Activated naive CD4-positive, alpha-beta T cell treated with anti-CD3 and anti-CD28 coated beads for 36 hours (primary cell): ENCODE measurements at regions not wholly inside any gene's neighbourhood (a gene's known extent, or its start where the extent isn't known, plus 50 kb on each side); places are given as distances from the start of the nearest gene placed in this dataset.

ENCODE experiments used
- CTCF ChIA-PET: fragments of 350-600 bp; sonication (Branson Sonifier 250); formaldehyde crosslinking; loops from one replicate; lab custom pipeline; 2021; ENCODE audit warnings: antibody characterized with exemption; lab: Charles Lee
- DNase-seq: peaks from one replicate; pipeline ENCODE4 v3.0.0-alpha.2; 2020
- H3K27ac Mint-ChIP-seq: one replicate; pipeline ENCODE4 v1.8.0; 2021; ENCODE audit warnings: mild to moderate bottlenecking, mixed read lengths
- H3K27me3 Mint-ChIP-seq: one replicate; pipeline ENCODE4 v1.8.0; 2021; ENCODE audit warnings: low read depth, mixed read lengths
- H3K36me3 Mint-ChIP-seq: one replicate; pipeline ENCODE4 v1.8.0; 2021; ENCODE audit warnings: low read depth, mixed read lengths
- H3K4me1 Mint-ChIP-seq: one replicate; pipeline ENCODE4 v1.8.0; 2021; ENCODE audit warnings: low read depth, mixed read lengths
- H3K4me3 Mint-ChIP-seq: one replicate; pipeline ENCODE4 v1.8.0; 2021; ENCODE audit warnings: mild to moderate bottlenecking, moderate library complexity, mixed read lengths
- H3K9me3 Mint-ChIP-seq: one replicate; pipeline ENCODE4 v1.8.0; 2021; ENCODE audit warnings: mixed read lengths
- intact Hi-C: fragments of 100-400 bp; cut with micrococcal nuclease; formaldehyde crosslinking; loops from one replicate; pipeline ENCODE4 v1.15.1; 2023

DNA sequence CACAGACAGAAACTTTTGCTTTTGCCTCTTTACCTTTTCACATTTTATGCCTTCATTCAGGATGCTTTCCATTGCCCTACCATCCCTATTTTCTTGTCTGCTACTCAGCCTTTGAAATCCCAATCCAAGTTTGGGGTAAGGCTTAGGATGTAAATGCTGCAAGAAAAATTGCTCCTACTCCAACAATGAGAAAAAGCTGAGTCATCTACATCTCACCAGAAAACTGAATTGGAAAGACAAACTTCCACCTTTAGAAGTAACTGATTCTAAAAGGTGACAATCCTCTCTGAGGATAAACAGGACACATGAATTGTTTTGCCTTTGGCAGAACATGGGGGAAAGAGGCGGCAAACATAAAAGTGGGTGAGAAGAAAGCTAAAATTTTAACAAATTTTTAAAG lies 295.6 kb downstream of the NR2F1-AS1 start:
- no peak for DNase-seq
- CTCF ChIA-PET: interaction anchor here (0.8 kb wide), 1 partner anchor 149 kb away, joined by 4 read pairs; no protein-coding TSS in a partner anchor
- no peak overlapping the region for H3K27ac Mint-ChIP-seq
- H3K9me3 Mint-ChIP-seq: peaks cover 13% of the 10 kb centered on the region
- no peaks in the 10 kb centered on the region for H3K36me3 Mint-ChIP-seq
- no peak overlapping the region for H3K4me3 Mint-ChIP-seq
- H3K4me1 Mint-ChIP-seq: no peaks in the 10 kb centered on the region
- H3K27me3 Mint-ChIP-seq: no peaks in the 10 kb centered on the region
- intact Hi-C loops: no loop called here

DNA sequence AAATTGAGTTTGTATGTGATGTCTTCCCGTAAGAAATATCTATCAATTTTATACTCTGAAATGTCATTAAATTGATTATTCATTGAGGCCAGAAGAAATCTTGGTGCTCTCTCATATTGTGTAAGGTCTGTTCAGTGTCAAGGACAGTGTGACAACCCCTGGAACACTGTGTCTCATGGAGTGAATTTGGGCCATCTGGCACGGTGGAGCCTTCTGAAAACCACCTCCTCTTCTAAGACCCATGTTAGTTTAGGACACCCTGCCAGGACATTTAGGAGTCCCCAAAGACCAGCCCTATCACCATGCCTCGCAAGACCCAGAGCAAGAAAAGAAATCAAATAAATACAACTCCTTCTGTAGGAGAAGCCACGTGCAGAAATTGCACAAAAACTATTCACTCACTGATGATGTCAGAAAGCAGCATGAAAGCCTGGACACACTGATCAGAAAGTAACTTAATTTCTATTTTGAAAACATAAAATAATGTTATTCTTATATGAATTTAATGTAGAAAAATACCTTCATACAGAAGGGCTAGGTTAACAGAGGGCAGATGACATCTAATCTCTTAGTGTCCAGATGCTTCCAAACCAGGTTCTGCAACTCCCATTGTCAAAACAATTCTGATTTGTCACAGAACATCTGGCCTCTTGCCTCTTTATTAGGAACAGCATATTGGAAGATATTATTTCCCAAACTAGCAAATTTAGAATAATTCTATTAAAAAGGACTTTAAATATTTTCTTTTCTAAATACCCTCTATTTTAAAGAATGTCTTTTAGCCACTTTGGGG lies 298.8 kb downstream of the NR2F1-AS1 start:
- H3K4me1 Mint-ChIP-seq: no peaks in the 10 kb centered on the region
- no peak overlapping the region for H3K4me3 Mint-ChIP-seq
- intact Hi-C loops: no loop called here
- H3K27me3 Mint-ChIP-seq: no peaks in the 10 kb centered on the region
- CTCF ChIA-PET: no interaction called here
- DNase-seq: no peak
- H3K9me3 Mint-ChIP-seq: peaks cover 11% of the 10 kb centered on the region
- H3K36me3 Mint-ChIP-seq: no peaks in the 10 kb centered on the region
- H3K27ac Mint-ChIP-seq: no peak overlapping the region

DNA sequence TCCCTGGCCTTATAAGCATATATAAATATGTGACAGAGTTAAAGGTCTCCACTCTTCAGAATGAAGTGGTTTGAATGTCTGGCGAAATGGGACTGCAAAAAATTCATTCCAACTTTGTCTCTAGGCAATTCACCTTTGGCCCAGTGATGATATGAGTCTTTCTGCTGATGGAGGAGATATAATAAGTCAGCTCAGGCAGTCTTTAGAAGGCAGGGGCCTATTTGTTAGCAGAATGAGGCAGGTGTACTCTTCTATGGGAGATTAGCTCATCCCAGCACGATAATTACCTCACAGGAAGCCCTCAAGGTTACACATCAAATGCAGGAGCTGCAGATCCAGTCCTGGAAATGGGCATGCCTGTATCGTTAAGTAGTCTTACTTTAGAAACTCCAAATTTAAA lies 300.5 kb downstream of the NR2F1-AS1 start:
- Mint-ChIP-seq H3K27ac (no peak overlapping the region), H3K4me1 (no peaks in the 10 kb centered on the region), H3K4me3 (no peak overlapping the region), H3K9me3 (no peaks in the 10 kb centered on the region), H3K36me3 (no peaks in the 10 kb centered on the region), H3K27me3 (no peaks in the 10 kb centered on the region)
- CTCF ChIA-PET: no interaction called here
- no peak for DNase-seq
- intact Hi-C loops: no loop called here

DNA sequence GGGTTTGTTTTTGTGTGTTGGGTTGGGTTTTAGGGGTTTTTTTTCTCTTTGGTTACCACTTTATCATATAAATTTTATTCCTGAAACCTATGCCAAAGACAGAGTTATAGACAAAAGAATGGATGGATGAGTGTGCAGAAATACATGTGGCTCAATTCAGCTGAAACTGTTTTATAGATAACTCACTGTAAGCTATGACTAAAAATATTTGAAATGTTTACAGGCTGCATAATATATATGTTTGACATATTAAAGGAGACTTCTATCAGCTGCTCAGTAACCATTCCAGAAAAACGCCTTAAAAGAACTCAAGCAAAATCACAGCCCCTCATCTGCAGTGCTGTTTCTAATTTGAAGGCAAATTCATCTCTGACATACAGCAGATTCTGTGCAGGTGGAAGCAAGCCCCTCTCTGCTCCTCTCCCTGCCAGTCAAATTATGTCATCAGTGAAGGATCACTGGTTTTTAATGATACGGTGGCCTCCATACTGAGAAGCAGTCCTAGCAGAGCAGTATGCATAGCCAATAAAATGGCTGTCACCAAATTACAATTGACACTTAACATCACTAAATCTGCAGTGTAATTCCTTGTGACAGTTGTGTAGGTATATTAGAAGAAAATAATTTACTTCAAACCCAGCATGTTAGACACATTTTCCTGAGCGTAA lies 301.6 kb downstream of the NR2F1-AS1 start:
- intact Hi-C loops: no loop called here
- Mint-ChIP-seq H3K36me3 (no peaks in the 10 kb centered on the region), H3K9me3 (no peaks in the 10 kb centered on the region), H3K27me3 (no peaks in the 10 kb centered on the region), H3K27ac (no peak overlapping the region), H3K4me1 (no peaks in the 10 kb centered on the region), H3K4me3 (no peak overlapping the region)
- CTCF ChIA-PET: no interaction called here
- DNase-seq: no peak

DNA sequence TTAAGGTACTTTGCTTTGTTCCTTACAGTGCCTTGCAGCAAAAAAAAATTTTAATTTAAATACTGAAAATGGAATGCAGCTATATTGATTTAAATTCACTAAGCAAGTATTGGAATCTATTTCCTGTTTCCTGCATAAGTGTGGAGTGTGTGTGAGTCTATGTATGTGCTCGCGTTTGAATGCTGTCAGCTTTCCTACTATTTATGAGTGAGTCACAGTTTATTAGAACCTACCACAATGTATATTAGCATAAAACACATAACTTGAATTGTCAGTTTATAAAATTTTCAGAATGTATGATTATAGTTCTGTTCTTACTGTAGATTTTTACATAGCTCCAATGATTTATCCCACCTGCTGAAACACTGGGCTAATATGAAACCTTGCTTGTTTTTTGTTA lies 302.1 kb downstream of the NR2F1-AS1 start:
- DNase-seq: no peak
- Mint-ChIP-seq H3K4me1 (no peaks in the 10 kb centered on the region), H3K27me3 (no peaks in the 10 kb centered on the region), H3K4me3 (no peak overlapping the region), H3K9me3 (no peaks in the 10 kb centered on the region), H3K36me3 (no peaks in the 10 kb centered on the region), H3K27ac (no peak overlapping the region)
- intact Hi-C loops: no loop called here
- CTCF ChIA-PET: no interaction called here

DNA sequence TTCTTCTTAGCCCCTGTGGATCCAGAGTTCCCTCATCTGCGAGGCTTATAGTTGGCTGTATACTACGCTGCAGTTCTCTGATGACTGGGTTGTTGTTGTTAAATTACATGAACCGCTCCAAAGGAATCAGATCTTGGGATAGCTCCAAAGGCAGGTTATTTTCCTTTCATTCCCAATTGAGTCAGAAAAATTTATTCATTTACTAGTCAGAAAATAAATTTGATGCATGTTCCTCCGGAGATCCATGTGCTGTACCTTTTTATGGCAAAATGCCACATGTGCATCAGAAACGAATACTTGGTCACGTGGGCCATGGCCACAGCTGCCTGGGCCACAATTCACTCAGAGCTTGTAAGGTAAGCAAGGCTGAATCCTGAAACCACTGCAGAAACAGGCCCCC lies 304.0 kb downstream of the NR2F1-AS1 start:
- CTCF ChIA-PET: no interaction called here
- no peaks in the 10 kb centered on the region for H3K36me3 Mint-ChIP-seq
- H3K4me3 Mint-ChIP-seq: no peak overlapping the region
- intact Hi-C loops: no loop called here
- no peaks in the 10 kb centered on the region for H3K27me3 Mint-ChIP-seq
- no peaks in the 10 kb centered on the region for H3K9me3 Mint-ChIP-seq
- no peak overlapping the region for H3K27ac Mint-ChIP-seq
- no peaks in the 10 kb centered on the region for H3K4me1 Mint-ChIP-seq
- DNase-seq: no peak

DNA sequence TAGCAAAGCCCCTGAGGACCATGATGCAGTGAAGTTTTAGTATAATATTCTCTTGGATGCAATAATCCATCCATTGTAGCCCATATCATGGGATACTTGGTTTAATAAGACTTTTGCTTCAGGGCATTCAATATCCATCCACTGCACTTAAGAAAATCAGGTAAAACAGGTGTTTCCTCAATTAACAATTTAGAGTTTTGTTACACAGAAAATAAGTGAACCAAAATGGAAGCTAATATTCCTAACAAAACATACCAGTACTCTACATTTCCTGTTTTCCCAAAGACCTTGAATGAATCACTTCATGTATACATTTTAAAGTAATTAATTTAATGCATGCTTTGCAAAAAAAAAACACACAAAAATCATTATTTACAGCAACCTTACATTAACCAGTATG lies 305.6 kb downstream of the NR2F1-AS1 start:
- no peak for DNase-seq
- intact Hi-C loops: no loop called here
- no peaks in the 10 kb centered on the region for H3K27me3 Mint-ChIP-seq
- CTCF ChIA-PET: no interaction called here
- no peak overlapping the region for H3K4me3 Mint-ChIP-seq
- no peaks in the 10 kb centered on the region for H3K4me1 Mint-ChIP-seq
- H3K36me3 Mint-ChIP-seq: no peaks in the 10 kb centered on the region
- no peaks in the 10 kb centered on the region for H3K9me3 Mint-ChIP-seq
- H3K27ac Mint-ChIP-seq: no peak overlapping the region

DNA sequence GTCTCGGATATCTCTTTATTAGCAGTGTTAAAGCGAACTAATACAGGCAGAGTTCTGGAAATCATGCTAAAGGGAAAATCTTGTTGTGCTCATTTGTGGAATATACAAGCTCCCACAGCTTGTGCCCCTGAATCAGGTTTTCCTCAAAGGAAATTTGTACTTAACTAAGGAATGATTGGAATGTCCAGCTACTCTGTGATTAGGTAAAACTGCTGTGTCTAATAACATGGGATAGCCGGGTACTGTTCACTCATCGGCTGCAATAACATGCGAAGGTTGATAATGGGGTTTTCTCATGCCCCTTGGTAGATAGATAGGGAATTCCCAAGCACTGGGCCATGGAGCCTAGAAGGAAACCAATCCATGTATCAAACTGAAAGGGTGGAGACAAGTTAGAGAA lies 306.7 kb downstream of the NR2F1-AS1 start:
- Mint-ChIP-seq H3K27me3 (no peaks in the 10 kb centered on the region), H3K4me3 (no peak overlapping the region), H3K36me3 (no peaks in the 10 kb centered on the region), H3K9me3 (no peaks in the 10 kb centered on the region), H3K4me1 (no peaks in the 10 kb centered on the region), H3K27ac (no peak overlapping the region)
- no peak for DNase-seq
- intact Hi-C loops: no loop called here
- CTCF ChIA-PET: no interaction called here

DNA sequence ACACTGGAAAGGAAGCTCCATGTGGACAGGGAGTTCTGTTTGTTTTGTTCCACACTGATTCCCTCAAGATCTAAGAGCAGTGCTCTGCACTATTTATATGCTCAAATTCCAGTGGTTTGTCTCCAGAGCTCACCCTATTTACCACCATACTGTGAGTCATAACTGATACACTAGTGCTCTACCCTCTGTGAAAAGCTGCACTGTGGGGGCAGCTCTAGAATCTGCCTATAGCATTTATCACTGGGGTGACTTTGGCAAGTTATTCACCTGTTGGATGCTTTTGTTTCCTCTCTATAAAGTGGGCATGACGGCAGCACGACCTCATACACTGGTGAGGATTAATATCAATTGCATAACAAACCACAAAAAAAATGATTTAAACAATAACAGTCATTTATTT lies 307.8 kb downstream of the NR2F1-AS1 start:
- Mint-ChIP-seq H3K4me3 (no peak overlapping the region), H3K9me3 (no peaks in the 10 kb centered on the region), H3K36me3 (no peaks in the 10 kb centered on the region), H3K27ac (no peak overlapping the region), H3K4me1 (no peaks in the 10 kb centered on the region), H3K27me3 (no peaks in the 10 kb centered on the region)
- DNase-seq: no peak
- CTCF ChIA-PET: interaction anchor here (0.6 kb wide), 1 partner anchor 290 kb away, joined by 3 read pairs; no protein-coding TSS in a partner anchor
- intact Hi-C loops: no loop called here

DNA sequence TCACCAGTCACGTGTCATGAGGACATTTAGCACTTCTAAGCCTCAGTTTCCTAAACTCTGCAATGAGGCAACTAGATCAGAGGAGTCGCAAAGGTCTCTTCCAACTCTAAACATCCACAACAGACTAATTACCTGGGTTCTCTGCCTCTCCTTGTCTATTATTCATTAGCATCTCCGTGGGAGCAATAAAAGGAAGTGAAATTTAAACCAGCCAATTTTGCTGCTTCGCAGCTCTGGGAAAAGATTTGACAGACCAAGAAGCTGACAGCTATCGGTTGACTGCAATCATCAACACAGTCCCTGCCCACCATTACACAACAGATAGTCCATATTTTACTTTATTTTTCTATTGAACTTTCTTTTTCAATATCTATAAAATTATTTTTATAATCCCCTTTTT lies 308.9 kb downstream of the NR2F1-AS1 start:
- no peaks in the 10 kb centered on the region for H3K9me3 Mint-ChIP-seq
- no peaks in the 10 kb centered on the region for H3K27me3 Mint-ChIP-seq

DNA sequence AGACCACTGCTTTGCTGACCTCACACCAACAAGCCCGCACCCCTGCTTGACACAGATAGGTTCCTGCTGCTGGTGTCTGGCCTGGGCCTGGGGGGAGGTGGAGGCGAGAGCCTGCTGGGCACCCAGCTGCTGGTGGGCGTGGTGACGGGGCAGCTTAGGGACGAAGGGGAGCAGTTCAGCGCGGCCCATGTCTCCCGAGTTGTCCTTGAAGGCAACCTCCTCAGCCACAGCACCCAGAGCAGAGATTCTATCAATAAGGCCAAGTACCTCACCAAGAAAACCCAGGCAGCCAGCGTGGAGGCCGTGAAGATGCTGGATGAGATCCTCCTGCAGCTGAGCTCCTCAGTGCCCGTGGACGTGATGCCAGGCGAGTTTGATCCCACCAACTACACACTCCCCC lies 313.3 kb downstream of the NR2F1-AS1 start:
- DNase-seq: no peak
- intact Hi-C loops: no loop called here
- no peak overlapping the region for H3K4me3 Mint-ChIP-seq
- no peak overlapping the region for H3K27ac Mint-ChIP-seq
- no peaks in the 10 kb centered on the region for H3K27me3 Mint-ChIP-seq
- H3K9me3 Mint-ChIP-seq: no peaks in the 10 kb centered on the region
- CTCF ChIA-PET: no interaction called here
- H3K4me1 Mint-ChIP-seq: no peaks in the 10 kb centered on the region
- no peaks in the 10 kb centered on the region for H3K36me3 Mint-ChIP-seq

More for the DNA sequence above, 308.9 kb downstream of the NR2F1-AS1 start:
- no peaks in the 10 kb centered on the region for H3K36me3 Mint-ChIP-seq
- CTCF ChIA-PET: no interaction called here
- intact Hi-C loops: no loop called here
- H3K4me1 Mint-ChIP-seq: no peaks in the 10 kb centered on the region
- no peak for DNase-seq
- H3K4me3 Mint-ChIP-seq: no peak overlapping the region
- no peak overlapping the region for H3K27ac Mint-ChIP-seq

DNA sequence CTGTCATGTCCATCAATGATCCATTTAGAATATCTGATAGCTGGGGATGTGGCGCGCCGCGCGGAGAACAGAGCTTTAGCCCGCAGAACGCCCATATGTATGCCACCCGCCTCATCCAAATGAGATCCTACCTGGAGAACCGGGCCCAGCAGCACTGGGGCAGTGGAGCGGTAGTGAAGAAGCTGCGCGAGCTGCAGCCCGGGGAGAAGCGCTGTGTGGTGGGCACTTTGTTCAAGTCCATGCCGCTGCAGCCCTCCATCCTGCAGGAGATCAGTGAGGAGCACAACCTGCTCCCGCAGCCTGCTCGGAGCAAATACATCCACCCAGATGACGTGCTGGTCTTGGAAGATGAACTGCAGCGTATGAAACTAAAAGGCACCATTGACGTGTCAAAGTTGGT lies 313.7 kb downstream of the NR2F1-AS1 start:
- CTCF ChIA-PET: no interaction called here
- Mint-ChIP-seq H3K27me3 (no peaks in the 10 kb centered on the region), H3K36me3 (no peaks in the 10 kb centered on the region), H3K27ac (no peak overlapping the region), H3K9me3 (no peaks in the 10 kb centered on the region), H3K4me1 (no peaks in the 10 kb centered on the region), H3K4me3 (no peak overlapping the region)
- intact Hi-C loops: no loop called here
- no peak for DNase-seq

DNA sequence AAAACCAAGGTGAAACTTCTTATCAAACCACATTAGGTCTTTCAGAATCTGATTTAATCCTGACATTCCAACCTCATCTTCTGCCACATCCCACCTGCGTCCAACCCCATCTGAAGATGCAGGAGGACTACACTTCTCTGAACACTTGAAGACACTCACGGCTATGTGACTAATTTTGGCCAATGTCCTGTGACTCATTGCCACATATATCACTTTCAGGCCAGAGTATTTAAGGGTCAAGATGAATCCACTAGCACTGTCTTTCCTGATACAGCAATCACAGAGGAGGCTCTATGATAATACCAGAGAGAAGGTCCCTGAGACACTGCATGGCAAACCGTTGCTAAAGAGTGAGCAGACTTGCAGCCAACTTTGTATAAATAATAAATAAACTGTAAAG lies 323.4 kb downstream of the NR2F1-AS1 start:
- Mint-ChIP-seq H3K4me1 (no peaks in the 10 kb centered on the region), H3K4me3 (no peak overlapping the region), H3K27ac (no peak overlapping the region), H3K36me3 (no peaks in the 10 kb centered on the region), H3K9me3 (no peaks in the 10 kb centered on the region), H3K27me3 (no peaks in the 10 kb centered on the region)
- no peak for DNase-seq
- CTCF ChIA-PET: no interaction called here
- intact Hi-C loops: no loop called here
